Spinal cord (tissue), 9 donors: ENCODE measurements at regions not wholly inside any gene's neighbourhood (a gene's known extent, or its start where the extent isn't known, plus 50 kb on each side); places are given as distances from the start of the nearest gene placed in this dataset.
A peak's percentile ranks its signal among the peaks of the same experiment; 100 is the strongest.
"Not testable (repeated sequence)": the region's sequence is repeated elsewhere in the genome, so short reads cannot be mapped to it uniquely, and the experiment has no call there.

Source experiments
- DNase-seq, 6 donors: peaks; one replicate each; pipeline versions ENCODE4 v3.0.0 to v3.0.0-alpha.2; 2013 to 2015; ENCODE audit warnings: low spot score in 6 of 6, low read depth in 4 of 6
- H3K27ac ChIP-seq: one replicate; pipeline ENCODE4 v1.5.1; 2013; ENCODE audit warnings: low read depth, low read length, control low read depth
- H3K27me3 ChIP-seq: one replicate; pipeline ENCODE4 v1.6.1; 2013; ENCODE audit warnings: low read length; ENCODE audit not compliant: control insufficient read depth, insufficient read depth
- H3K36me3 ChIP-seq: one replicate; pipeline ENCODE4 v1.6.1; 2013; ENCODE audit warnings: low read length; ENCODE audit not compliant: control insufficient read depth, insufficient read depth
- H3K4me1 ChIP-seq: one replicate; pipeline ENCODE4 v1.6.1; 2013; ENCODE audit warnings: low read length; ENCODE audit not compliant: control insufficient read depth, insufficient read depth
- H3K4me3 ChIP-seq: one replicate; pipeline ENCODE4 v1.5.1; 2013; ENCODE audit warnings: low read depth, low read length, control low read depth
- H3K9me3 ChIP-seq: one replicate; pipeline ENCODE4 v1.6.1; 2013; ENCODE audit warnings: low read length; ENCODE audit not compliant: control insufficient read depth, insufficient read depth
- WGBS: methylation state at CpG from one replicate; pipeline ENCODE4 v1.1.5; 2013; ENCODE audit warnings: missing lambda C conversion rate; ENCODE audit not compliant: insufficient coverage; 5-methylcytosine and 5-hydroxymethylcytosine counted together
- donor health status: healthy.

DNA sequence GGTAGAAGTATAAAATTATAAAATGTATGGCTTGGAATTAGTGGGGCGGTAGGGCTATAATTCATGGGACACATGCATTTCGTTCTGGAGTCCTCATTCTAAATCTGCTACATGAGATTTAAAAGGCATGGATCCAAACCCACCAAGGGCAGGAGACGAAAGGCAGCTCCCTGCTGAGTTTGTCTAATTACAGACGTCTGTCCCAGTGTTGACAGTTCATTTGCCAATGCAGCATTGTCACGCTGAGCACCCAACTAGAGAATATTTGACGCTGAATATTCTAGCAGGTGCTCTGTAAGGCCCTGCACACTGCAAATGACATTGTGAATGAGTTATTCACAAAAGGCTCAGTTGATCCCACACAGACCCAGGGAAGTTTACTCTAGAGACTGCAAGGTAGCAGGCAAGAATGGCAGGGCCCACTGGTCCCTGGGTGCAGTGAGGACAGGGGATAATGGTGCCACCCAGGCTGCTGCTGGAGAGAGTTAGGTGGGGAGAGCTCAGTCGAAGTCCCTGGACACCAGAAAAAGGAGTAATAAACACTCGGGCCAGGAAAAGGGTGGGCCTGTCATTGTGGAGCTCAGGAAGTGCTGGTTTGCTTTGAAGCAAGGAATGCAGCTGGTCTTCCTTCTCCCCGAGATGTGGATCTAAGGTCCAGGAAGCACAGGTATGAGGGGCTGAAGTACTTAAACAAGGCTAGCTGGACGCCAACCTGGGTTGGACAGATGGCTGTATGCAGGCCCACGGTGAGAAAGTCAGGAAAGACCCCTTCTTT lies 75.0 kb upstream of the JCAD start:
- peak in 2 of 6 donors; percentile 52 to 68 for DNase-seq
- H3K4me1 ChIP-seq = peaks cover 3% of the 10 kb centered on the region
- H3K36me3 ChIP-seq = no peaks in the 10 kb centered on the region
- H3K4me3 ChIP-seq = no peak overlapping the region
- 41% methylated on average over 8 of the region's 11 CpGs for WGBS
- no peaks in the 10 kb centered on the region for H3K27me3 ChIP-seq
- no peaks in the 10 kb centered on the region for H3K9me3 ChIP-seq
- H3K27ac ChIP-seq = no peak overlapping the region

DNA sequence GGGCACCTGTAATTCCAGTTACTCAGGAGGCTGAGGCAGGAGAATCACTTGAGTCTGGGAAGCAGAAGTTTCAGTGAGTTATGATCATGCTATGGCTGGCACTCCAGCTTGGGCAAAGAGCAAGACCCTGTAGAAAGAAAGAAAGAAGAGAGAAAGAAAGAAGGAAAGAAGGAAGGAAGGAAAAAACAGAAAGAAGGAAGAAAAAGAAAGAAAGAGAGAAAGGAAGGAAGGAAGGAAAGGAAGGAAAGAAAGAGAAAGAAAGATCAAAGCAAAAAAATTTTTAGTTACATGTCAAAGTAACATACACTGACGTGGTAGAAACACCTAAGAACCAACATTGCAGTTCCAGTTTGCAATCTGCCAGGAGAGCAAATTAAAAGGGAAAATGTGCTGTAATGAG lies 73.8 kb upstream of the JCAD start:
- Histone ChIP-seq H3K4me1 (peaks cover 3% of the 10 kb centered on the region), H3K4me3 (no peak overlapping the region), H3K9me3 (no peaks in the 10 kb centered on the region), H3K27me3 (no peaks in the 10 kb centered on the region), H3K27ac (no peak overlapping the region), H3K36me3 (no peaks in the 10 kb centered on the region)
- no CpG with 5 or more reads among the region's 1 CpG for WGBS
- DNase-seq = no peak

DNA sequence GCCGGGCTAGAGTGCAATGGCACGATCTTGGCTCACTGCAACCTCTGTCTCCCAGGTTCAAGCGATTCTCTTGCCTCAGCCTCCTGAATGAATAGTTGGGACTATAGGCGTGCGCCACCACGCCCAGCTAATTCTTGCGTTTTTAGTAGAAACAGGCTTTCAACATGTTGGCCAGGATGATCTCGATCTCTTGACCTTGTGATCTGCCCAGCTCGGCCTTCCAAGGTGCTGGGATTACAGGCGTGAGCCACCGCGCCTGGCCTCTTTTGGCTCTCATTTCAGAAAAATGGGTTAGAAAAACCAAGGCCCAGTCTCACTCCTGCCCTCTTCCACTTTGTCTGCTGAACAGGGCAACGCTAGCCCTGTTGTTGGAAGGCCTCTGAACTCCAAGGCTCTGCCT lies 72.0 kb upstream of the JCAD start:
- not testable (repeated sequence) for H3K4me3 ChIP-seq, H3K36me3 ChIP-seq, H3K27me3 ChIP-seq, H3K9me3 ChIP-seq, DNase-seq, H3K4me1 ChIP-seq, H3K27ac ChIP-seq
- WGBS = 94% methylated on average over 13 of the region's 13 CpGs

DNA sequence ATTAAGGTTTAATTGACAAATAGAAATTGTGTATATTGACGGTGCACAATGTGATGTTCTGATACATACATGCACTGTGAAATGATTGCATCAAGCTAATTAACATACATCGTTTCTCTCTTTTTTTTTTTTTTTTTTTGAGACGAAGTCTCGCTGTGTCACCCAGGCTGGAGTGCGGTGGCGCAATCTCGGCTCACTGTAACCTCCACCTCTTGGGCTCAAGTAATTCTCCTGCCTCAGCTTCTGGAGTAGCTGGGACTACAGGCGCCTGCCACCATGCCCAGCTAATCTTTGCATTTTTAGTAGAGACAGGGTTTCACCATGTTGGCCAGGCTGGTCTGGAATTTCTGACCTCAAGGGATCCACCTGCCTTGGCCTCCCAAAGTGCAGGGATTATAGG lies 69.9 kb upstream of the JCAD start:
- no CpG with 5 or more reads among the region's 8 CpGs for WGBS
- H3K4me3 ChIP-seq, H3K27me3 ChIP-seq, H3K4me1 ChIP-seq, H3K27ac ChIP-seq, H3K9me3 ChIP-seq, H3K36me3 ChIP-seq, DNase-seq: not testable (repeated sequence)

DNA sequence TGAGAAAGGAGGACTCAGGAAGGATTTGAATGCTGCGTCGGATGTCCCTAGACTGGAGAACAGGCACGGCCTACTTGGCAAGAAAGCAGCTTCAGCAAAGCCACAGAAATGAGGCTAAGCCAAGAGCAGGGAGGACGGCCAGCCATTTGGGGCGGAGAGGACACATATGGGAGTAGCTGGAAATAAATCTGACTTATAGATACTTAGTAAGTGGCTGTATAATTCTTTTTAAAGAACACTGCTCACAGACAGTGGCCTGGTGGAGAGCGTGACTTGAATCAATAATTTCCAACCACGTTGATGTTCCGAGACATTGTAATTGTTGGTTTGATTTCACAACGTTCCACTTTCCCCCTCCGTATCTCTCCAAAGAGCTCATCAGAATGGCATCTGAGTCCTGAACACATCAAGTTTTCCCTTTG lies 67.7 kb upstream of the JCAD start:
- 87% methylated on average over 7 of the region's 10 CpGs for WGBS
- peak in 1 of 6 donors; percentile 12 for DNase-seq
- H3K4me3 ChIP-seq = no peak overlapping the region
- no peaks in the 10 kb centered on the region for H3K27me3 ChIP-seq
- no peaks in the 10 kb centered on the region for H3K4me1 ChIP-seq
- no peaks in the 10 kb centered on the region for H3K9me3 ChIP-seq
- no peaks in the 10 kb centered on the region for H3K36me3 ChIP-seq
- no peak overlapping the region for H3K27ac ChIP-seq

DNA sequence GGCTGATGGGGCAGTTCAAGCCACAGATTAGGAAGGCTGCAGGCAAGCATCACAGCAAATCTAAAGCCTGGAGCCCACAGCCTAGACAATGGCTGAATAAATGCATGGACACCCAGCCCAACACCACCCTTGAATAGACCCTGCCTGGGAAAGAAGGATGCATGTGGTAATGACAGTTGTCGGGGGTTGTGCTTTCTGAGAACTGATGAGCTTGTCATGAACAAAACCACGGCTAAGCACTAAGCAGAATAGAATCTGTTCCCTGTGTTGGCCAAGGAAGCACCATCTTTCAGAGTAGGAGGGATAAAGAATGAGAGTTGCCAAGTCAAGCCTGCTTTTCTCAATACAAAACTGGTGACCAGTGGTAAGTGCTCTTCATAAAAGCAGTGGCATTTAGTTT lies 66.1 kb upstream of the JCAD start:
- 40% methylated on average over 1 of the region's 2 CpGs for WGBS
- Histone ChIP-seq H3K9me3 (no peaks in the 10 kb centered on the region), H3K4me1 (no peaks in the 10 kb centered on the region), H3K36me3 (no peaks in the 10 kb centered on the region), H3K4me3 (no peak overlapping the region), H3K27ac (no peak overlapping the region), H3K27me3 (no peaks in the 10 kb centered on the region)
- peak in 1 of 6 donors; percentile 5 for DNase-seq

DNA sequence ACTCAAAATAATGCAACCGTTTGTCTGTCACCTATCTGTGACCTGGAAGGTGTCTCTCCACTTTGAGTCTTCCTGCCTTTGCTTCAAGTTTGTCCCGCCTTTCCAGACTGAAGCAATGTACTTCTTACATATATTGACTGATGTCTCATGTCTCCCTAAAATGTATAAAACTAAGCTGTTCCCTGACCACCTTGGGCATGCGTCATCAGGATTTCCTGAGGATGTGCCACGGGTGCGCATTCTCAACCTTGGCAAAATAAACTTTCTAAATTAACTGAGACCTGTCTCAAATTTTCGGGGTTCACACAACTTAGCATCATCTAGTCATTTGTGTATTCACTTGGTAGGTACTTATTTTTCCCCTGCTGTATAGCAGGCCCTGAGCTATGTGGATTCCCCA lies 65.3 kb upstream of the JCAD start:
- no peaks in the 10 kb centered on the region for H3K36me3 ChIP-seq
- no peak overlapping the region for H3K27ac ChIP-seq
- H3K9me3 ChIP-seq = no peaks in the 10 kb centered on the region
- WGBS = 92% methylated on average over 4 of the region's 6 CpGs
- no peaks in the 10 kb centered on the region for H3K27me3 ChIP-seq
- H3K4me1 ChIP-seq = no peaks in the 10 kb centered on the region
- DNase-seq = no peak
- no peak overlapping the region for H3K4me3 ChIP-seq

DNA sequence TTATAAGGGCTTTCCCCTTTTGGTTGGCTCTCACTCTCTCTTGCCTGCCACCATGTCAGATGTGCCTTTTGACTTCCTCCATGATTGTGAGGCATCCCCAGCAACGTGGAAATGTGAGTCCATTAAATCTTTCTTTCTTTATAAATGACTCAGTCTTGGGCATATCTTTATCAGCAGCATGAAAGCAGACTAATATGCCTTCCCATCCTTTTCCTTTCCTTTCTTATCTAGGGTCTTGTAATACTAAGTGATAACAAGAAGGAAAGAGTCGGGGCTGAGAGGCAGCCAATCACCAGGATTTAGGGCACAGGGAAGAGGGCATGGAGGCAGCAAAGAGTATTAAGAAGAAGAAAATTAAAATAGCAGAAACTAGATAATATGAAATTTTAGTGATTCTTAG lies 62.0 kb upstream of the JCAD start:
- no CpG with 5 or more reads among the region's 2 CpGs for WGBS
- H3K9me3 ChIP-seq = no peaks in the 10 kb centered on the region
- no peaks in the 10 kb centered on the region for H3K27me3 ChIP-seq
- DNase-seq = no peak
- no peaks in the 10 kb centered on the region for H3K36me3 ChIP-seq
- peaks cover 1% of the 10 kb centered on the region for H3K4me1 ChIP-seq
- H3K4me3 ChIP-seq = no peak overlapping the region
- H3K27ac ChIP-seq = no peak overlapping the region

DNA sequence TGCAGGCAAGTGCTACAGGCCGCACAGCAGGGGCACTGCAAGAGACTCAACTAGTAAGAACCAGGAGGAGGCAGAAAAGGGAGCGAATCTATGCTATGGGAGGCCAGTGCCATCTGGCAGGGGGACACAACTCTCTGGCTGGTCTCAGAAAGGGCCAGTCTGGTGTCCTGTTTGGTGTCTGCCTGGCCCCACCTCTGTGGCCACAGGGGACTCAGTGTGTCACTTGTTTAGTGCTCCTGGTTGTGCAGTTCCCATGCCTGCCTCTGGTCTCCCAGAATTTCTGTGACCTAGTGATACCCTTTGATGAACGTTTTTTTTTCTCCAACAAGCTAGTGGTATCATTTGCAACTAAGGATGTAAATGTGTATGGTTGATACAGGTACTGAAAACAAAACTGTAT lies 59.2 kb upstream of the JCAD start:
- Histone ChIP-seq H3K4me3 (no peak overlapping the region), H3K9me3 (no peaks in the 10 kb centered on the region), H3K36me3 (no peaks in the 10 kb centered on the region), H3K27ac (no peak overlapping the region), H3K27me3 (no peaks in the 10 kb centered on the region), H3K4me1 (peaks cover 9% of the 10 kb centered on the region)
- 95% methylated on average over 2 of the region's 3 CpGs for WGBS
- no peak for DNase-seq

DNA sequence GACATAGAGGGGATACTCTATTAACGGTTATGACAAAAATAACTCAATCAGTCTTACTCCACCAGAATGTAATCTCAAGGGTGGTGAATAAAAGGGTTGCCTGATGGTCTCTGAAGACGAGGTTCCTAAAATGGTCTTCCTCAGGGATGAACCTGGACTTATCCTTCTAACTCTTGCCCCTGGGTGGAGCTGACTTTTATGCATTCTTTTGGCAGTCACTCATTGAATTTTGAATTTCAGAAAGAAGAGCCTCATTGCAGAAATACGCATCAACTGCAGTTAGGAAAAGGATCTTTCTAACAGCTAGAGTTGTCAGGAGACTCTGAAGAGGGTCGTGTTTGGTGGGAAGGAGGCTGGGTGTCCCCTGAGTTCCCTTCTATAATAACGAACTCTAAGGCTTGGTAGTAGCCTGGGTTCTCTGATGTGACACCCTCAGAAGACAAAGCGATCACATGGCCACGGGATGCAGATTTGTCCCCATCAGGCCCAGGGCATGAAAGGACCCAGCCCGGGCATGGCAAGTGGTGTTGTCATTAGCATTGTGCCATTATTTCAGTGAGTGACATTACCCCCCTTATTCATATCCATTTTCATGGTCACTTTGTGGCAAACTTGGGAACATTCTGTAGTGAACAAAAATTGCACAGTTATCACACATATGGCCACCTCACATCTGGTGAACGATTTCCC lies 58.6 kb upstream of the JCAD start:
- Histone ChIP-seq H3K4me1 (peaks cover 9% of the 10 kb centered on the region), H3K36me3 (no peaks in the 10 kb centered on the region), H3K4me3 (no peak overlapping the region), H3K27me3 (no peaks in the 10 kb centered on the region), H3K27ac (no peak overlapping the region), H3K9me3 (no peaks in the 10 kb centered on the region)
- DNase-seq = no peak
- 90% methylated on average over 7 of the region's 9 CpGs for WGBS
